HG03064 (cell line): ENCODE measurements at regions not wholly inside any gene's neighbourhood (a gene's known extent, or its start where the extent isn't known, plus 50 kb on each side); places are given as distances from the start of the nearest gene placed in this dataset.

Experiments used
- ATAC-seq: cut with Tn5 transposase; IDR thresholded peaks from one replicate; pipeline ENCODE4 v1.9.1; 2021; ENCODE audit warnings: low read depth; ENCODE audit not compliant: unreplicated experiment

- ATAC-seq = no peak
These were observed 178.0 kb downstream of the YIPF5 start for GRCh38 chr5:143992496-143992895.

GRCh38 chr5:144002876-144003275 is 167.6 kb downstream of the YIPF5 start:
- no peak for ATAC-seq

GRCh38 chr5:144003636-144004035 is 166.8 kb downstream of the YIPF5 start:
- ATAC-seq = no peak

GRCh38 chr5:144004146-144004545 is 166.3 kb downstream of the YIPF5 start:
- no peak for ATAC-seq

- ATAC-seq = no peak
These were observed 165.7 kb downstream of the YIPF5 start for GRCh38 chr5:144004751-144005150.

GRCh38 chr5:144009116-144009515 is 161.3 kb downstream of the YIPF5 start:
- no peak for ATAC-seq

GRCh38 chr5:144011388-144011787 is 159.1 kb downstream of the YIPF5 start:
- ATAC-seq = no peak

- ATAC-seq = no peak
These were observed 156.6 kb downstream of the YIPF5 start for GRCh38 chr5:144013816-144014215.

GRCh38 chr5:144015961-144016360 is 154.5 kb downstream of the YIPF5 start:
- no peak for ATAC-seq

GRCh38 chr5:144017119-144017518 is 153.3 kb downstream of the YIPF5 start:
- ATAC-seq = no peak

- ATAC-seq = no peak
These were observed 152.8 kb downstream of the YIPF5 start for GRCh38 chr5:144017631-144018030.

- no peak for ATAC-seq
These were observed 146.4 kb downstream of the YIPF5 start for GRCh38 chr5:144024090-144024489.

GRCh38 chr5:144024545-144024944 is 145.9 kb downstream of the YIPF5 start:
- ATAC-seq = no peak

GRCh38 chr5:144026286-144026685 is 144.2 kb downstream of the YIPF5 start:
- no peak for ATAC-seq

- ATAC-seq = no peak
These were observed 142.4 kb downstream of the YIPF5 start for GRCh38 chr5:144028058-144028457.

GRCh38 chr5:144028636-144029035 is 141.8 kb downstream of the YIPF5 start:
- ATAC-seq = no peak

GRCh38 chr5:144030904-144031303 is 139.6 kb downstream of the YIPF5 start:
- no peak for ATAC-seq

- ATAC-seq = no peak
These were observed 138.1 kb downstream of the YIPF5 start for GRCh38 chr5:144032375-144032774.

- ATAC-seq = no peak
These were observed 137.0 kb downstream of the YIPF5 start for GRCh38 chr5:144033486-144033885.

- ATAC-seq = no peak
These were observed 135.3 kb downstream of the YIPF5 start for GRCh38 chr5:144035046-144035740.

- no peak for ATAC-seq
These were observed 134.0 kb downstream of the YIPF5 start for GRCh38 chr5:144036476-144036875.

GRCh38 chr5:144040615-144041305 is 129.7 kb downstream of the YIPF5 start:
- no peak for ATAC-seq
